ENCODE measurements at regions not wholly inside any gene's neighbourhood (a gene's known extent, or its start where the extent isn't known, plus 50 kb on each side); places are given as distances from the start of the nearest gene placed in this dataset.

GRCh38 chr6:166050559-166050958, 117.1 kb downstream of the TBXT start:
- DNase-seq (ENCODE audit: low read depth in 1 of 2, low spot score in 1 of 2), result no peak

GRCh38 chr6:166046982-166047381, 120.7 kb downstream of the TBXT start:
- no peak for DNase-seq (ENCODE audit: low read depth in 1 of 2, low spot score in 1 of 2)

- no peak for DNase-seq (ENCODE audit: low read depth in 1 of 2, low spot score in 1 of 2)
Observed at GRCh38 chr6:166046226-166046625, 121.4 kb downstream of the TBXT start.

DNA sequence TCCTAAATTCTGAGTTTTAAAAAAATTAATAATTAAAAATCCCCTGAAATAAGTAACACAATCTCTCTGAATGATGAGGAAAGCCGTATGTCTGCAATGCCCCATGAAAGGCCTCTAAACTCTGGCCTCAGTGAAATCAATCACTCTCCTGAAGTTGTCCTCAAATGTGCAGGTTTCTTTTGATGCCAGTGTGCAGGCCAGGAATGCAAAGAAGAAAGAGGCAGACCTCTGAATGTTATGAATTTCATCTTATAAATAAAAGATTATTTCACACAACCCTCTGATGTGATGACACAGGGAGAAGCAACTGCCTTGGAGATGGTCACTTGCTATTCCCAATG, 121.8 kb downstream of the TBXT start:
- DNase-seq (ENCODE audit: low read depth in 1 of 2, low spot score in 1 of 2), result no peak

DNA sequence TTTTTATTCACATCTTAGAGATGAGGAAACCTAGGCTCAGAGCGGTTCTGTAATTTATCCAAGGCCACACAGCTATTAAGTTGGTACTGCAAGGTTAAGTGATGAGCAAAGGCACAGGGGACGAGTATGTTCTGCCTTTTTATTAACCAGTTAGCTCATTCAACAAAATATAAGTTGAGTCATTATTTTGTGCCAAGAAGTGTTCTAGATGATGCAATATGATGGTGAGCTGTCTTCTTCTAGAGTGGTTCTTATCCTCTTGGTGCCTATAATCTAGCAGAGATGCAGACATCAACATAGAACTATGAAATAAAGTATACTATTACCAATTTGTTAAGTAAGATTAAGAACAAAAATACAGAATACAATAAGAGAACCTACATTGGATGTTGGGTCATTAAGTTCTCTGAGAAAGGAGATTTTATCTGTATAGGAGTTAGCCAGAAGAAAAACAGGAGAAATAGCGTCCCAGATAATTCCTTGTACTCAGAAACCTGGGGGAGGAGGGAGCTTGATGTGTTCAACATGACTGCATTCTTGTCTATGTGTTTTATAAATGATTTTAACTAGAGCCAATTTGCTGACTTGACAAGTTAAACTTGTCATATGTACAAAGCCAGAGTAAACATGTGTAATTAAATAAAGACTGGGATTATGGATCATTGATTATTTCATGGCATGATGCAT, 122.3 kb downstream of the TBXT start:
- no peak for DNase-seq (ENCODE audit: low read depth in 1 of 2, low spot score in 1 of 2)

DNA sequence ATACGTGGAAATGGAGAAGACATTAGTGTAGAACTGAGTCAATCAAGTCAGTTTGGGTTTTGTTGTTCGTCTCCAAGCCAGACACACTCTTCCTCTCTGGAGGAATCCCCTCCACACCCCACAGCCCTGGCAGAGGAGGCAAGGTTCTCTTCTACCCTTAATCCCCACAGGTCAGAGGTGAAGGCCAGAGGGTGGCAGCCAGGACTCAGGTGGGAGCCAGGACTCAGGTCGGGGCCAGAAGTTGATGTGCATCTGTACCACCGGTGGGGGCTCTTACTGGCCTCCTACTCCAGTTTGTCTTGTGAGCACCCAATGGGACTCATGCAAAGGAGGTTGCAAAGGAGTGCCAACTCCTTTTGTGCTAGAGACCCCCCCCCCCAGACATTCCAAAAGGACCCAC, 126.4 kb downstream of the TBXT start:
- no peak for DNase-seq (ENCODE audit: low read depth in 1 of 2, low spot score in 1 of 2)

GRCh38 chr6:166040292-166040691, 127.4 kb downstream of the TBXT start:
- no peak for DNase-seq (ENCODE audit: low read depth in 1 of 2, low spot score in 1 of 2)

GRCh38 chr6:166036316-166037095, 131.1 kb downstream of the TBXT start:
- no peak for DNase-seq (ENCODE audit: low read depth in 1 of 2, low spot score in 1 of 2)

- DNase-seq (ENCODE audit: low read depth in 1 of 2, low spot score in 1 of 2), result no peak
Observed at GRCh38 chr6:166032366-166033200, 135.1 kb downstream of the TBXT start.

DNA sequence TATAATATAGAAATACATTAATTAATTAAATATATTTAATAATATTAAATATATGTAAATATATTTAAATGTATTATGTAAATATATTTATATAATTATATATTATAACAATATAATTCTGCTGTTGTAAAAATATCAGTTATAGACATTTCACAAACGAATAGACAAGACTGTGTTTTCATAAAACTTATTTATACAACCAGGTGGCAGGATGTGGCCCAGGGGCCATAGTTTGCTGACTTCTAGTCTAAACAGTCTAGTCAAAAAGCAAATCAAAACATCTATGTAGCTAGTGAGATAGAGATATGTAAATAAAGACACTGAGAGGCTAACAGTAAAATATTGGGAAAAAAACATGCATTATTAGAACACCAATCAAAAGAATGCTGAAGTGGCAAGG, 136.4 kb downstream of the TBXT start:
- no peak for DNase-seq (ENCODE audit: low read depth in 1 of 2, low spot score in 1 of 2)

DNA sequence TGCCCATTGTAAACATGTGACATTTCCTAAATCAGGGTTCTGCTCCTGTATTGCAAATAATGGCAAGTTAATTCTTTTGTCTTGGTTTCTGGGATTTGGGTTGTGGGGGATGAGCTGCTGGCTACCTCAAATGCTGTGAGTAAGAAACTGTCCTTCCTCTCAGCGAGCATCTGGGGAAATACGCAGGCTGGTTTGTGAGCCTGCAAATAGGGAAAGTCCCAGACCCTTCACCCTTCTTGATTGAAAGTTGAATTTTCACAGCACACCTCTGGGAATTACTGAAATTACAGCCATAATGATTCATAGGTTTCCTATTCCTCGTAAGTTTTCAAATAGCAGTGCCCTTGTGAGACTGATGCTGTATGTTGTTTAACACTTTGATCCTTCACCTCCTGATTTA, 138.1 kb downstream of the TBXT start:
- DNase-seq (ENCODE audit: low read depth in 1 of 2, low spot score in 1 of 2), result no peak

DNA sequence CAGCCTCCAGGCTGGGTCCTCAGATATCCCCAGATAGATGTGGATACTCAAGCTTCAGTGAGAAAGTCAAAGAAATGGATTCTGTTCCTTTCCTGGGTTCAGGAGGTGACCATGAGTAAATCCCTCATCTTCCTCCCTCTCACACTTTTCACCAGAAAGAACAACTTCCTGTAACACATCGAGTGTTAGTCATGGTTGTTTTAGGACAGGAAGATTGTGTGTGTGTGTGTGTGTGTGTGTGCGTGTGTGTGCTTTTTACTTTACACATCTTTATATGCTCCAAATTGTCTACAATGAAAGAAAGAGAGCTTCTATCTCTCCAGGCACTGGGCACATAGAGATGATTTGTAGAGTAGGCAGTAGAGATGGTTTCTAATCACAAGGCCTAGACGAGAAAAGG, 139.9 kb downstream of the TBXT start:
- DNase-seq (ENCODE audit: low read depth in 1 of 2, low spot score in 1 of 2), result no peak

- no peak for DNase-seq (ENCODE audit: low read depth in 1 of 2, low spot score in 1 of 2)
Observed at GRCh38 chr6:166026586-166027126, 141.0 kb downstream of the TBXT start.

GRCh38 chr6:166025149-166025898, 142.3 kb downstream of the TBXT start:
- DNase-seq (ENCODE audit: low read depth in 1 of 2, low spot score in 1 of 2), result no peak

DNA sequence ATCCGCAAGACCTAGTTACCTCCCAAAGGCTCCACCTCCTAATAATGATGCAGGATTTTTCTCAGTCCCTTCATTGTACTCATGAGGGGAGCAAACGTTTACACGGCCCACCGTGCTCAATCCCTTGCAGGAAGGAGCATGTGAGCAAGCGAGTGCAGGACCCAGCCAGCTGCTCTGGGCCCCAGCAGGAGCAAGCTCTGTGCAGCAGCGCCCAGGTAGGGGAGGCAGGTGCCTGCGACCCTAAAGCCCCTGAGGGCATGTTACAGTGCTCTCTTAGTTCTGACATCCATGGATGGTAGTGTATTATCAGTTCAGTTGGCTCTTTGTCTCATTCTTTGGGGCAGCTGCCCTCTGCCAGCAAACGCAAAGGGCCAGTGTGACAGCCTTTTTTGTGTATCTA, 143.4 kb downstream of the TBXT start:
- DNase-seq (ENCODE audit: low read depth in 1 of 2, low spot score in 1 of 2), result no peak

DNA sequence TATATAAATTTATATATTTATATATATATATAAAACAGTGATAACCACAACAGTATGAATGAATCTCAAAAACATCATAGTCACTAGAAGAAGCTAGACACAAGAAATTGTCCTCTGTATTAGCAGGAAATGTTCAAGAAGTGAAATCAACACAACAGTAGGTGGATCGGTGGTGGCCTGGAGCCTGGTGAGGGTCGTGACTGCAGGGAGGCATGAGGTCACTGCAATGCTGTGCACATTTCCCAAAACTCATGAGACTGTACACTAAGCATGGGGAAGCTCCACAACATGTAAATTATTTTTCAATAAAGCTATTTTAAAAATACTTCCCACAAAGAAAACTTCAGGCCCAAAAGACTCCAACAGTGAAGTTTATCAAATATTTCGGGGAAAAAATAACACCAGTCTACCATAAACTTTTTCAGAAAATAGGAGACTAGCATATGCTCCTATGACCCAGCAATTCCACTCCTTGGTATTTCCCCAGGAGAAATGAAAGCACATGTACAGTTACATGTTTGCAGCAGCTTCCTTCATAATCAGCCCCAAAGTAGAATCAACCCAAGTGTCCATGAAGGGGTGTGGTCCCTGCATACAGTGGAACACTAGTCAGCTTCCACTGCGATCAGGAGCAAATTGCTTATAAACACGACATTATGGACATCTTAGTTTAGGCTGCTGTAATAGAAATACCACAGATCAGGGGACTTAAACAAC, 144.2 kb downstream of the TBXT start:
- DNase-seq (ENCODE audit: low read depth in 1 of 2, low spot score in 1 of 2), result no peak

GRCh38 chr6:166021429-166021828, 146.2 kb downstream of the TBXT start:
- DNase-seq (ENCODE audit: low read depth in 1 of 2, low spot score in 1 of 2), result no peak

GRCh38 chr6:166019214-166019613, 148.4 kb downstream of the TBXT start:
- no peak for DNase-seq (ENCODE audit: low read depth in 1 of 2, low spot score in 1 of 2)

- DNase-seq (ENCODE audit: low read depth in 1 of 2, low spot score in 1 of 2), result no peak
Observed at GRCh38 chr6:166017032-166017635, 150.5 kb downstream of the TBXT start.

GRCh38 chr6:166014966-166015365, 152.7 kb downstream of the TBXT start:
- no peak for DNase-seq (ENCODE audit: low read depth in 1 of 2, low spot score in 1 of 2)
